ENCODE measurements at regions not wholly inside any gene's neighbourhood (a gene's known extent, or its start where the extent isn't known, plus 50 kb on each side); places are given as distances from the start of the nearest gene placed in this dataset.

GRCh38 chr20:12564979-12565378, 443.8 kb upstream of the SPTLC3 start:
- TF ChIP-seq TAF1 (conservative IDR thresholded peaks at IDR 0.05) (no peak), CTCF (IDR thresholded peaks at IDR 0.05; ENCODE audit: low read depth, low read length, missing input control) (no peak), EGR1 (IDR thresholded peaks at IDR 0.05; ENCODE audit: low read depth in 2 of 2) (no peak), JUND (IDR thresholded peaks at IDR 0.05) (no peak), REST (IDR thresholded peaks at IDR 0.05) (no peak), MAX (IDR thresholded peaks at IDR 0.05) (no peak), RXRA (IDR thresholded peaks at IDR 0.05) (no peak), YY1 (IDR thresholded peaks at IDR 0.05) (no peak), GABPA (IDR thresholded peaks at IDR 0.05 in 1 of 2, conservative IDR thresholded peaks at IDR 0.05 in 1 of 2) (no peak), ATF3 (IDR thresholded peaks at IDR 0.05) (no peak)
